ENCODE measurements at regions not wholly inside any gene's neighbourhood (a gene's known extent, or its start where the extent isn't known, plus 50 kb on each side); places are given as distances from the start of the nearest gene placed in this dataset.

- TF ChIP-seq POLR2A (IDR thresholded peaks at IDR 0.05; ENCODE audit: low read depth, low read length), result no peak
- TF ChIP-seq TAF1 (IDR thresholded peaks at IDR 0.05; ENCODE audit: low read depth, low read length), result no peak
- TF ChIP-seq POLR2AphosphoS5 (IDR thresholded peaks at IDR 0.05; ENCODE audit: low read depth, low read length), result no peak
Observed at GRCh38 chr7:20474249-20474648, 141.2 kb upstream of the ABCB5 start.
